ENCODE measurements at regions not wholly inside any gene's neighbourhood (a gene's known extent, or its start where the extent isn't known, plus 50 kb on each side); places are given as distances from the start of the nearest gene placed in this dataset.

GRCh38 chr7:47661051-47661714 lies 79.3 kb upstream of the TNS3 start:
- Histone ChIP-seq H3K18ac (ENCODE audit: low read depth in 1 of 2, low read length in 2 of 2) (peak overlapping the region; percentile 96 to 99), H3K4me1 (ENCODE audit: control insufficient read depth, insufficient read depth, low read depth, low read length) (peaks cover 19% of the 10 kb centered on the region), H3K14ac (ENCODE audit: low read length in 2 of 2) (peak overlapping the region in 1 of 2 experiments; percentile 68), H3K79me1 (replicated peaks; ENCODE audit: low read length, poor library complexity, severe bottlenecking) (no peaks in the 10 kb centered on the region), H3K23ac (ENCODE audit: low read length in 2 of 2) (no peak overlapping the region), H3K4ac (ENCODE audit: low read depth in 1 of 2, low read length in 2 of 2) (peak overlapping the region; percentile 90 to 99), H3K9ac (ENCODE audit: low read length) (no peak overlapping the region), H4K8ac (ENCODE audit: low read length) (peak overlapping the region; percentile 99), H3K36me3 (ENCODE audit: control insufficient read depth in 1 of 2, insufficient read depth in 2 of 2, low read depth in 1 of 2, low read length in 2 of 2) (no peaks in the 10 kb centered on the region), H2AFZ (ENCODE audit: low read depth, low read length) (peak overlapping the region; percentile 20), H3K27me3 (ENCODE audit: control insufficient read depth in 1 of 2, insufficient read depth in 1 of 2, low read length in 2 of 2) (peaks cover 0 to 45% of the 10 kb centered on the region in 2 experiments), H3K9me3 (ENCODE audit: control insufficient read depth, low read length) (no peaks in the 10 kb centered on the region), H2BK120ac (ENCODE audit: low read depth, low read length) (peak overlapping the region; percentile 44), H3K27ac (ENCODE audit: low read length, poor library complexity, severe bottlenecking) (no peak overlapping the region), H2BK12ac (ENCODE audit: low read length in 2 of 2) (peak overlapping the region; percentile 99 to 100), H4K91ac (ENCODE audit: low read length) (peak overlapping the region; percentile 100), H3K4me3 (ENCODE audit: insufficient read depth in 1 of 2, low read depth in 1 of 2, low read length in 2 of 2) (no peak overlapping the region), H2BK5ac (ENCODE audit: low read depth, low read length, poor library complexity, severe bottlenecking) (no peak overlapping the region), H2AK5ac (ENCODE audit: low read length, severe bottlenecking) (peak overlapping the region; percentile 89), H3K4me2 (ENCODE audit: low read length, poor library complexity, severe bottlenecking) (no peak overlapping the region), H2BK15ac (ENCODE audit: low read depth, poor library complexity, severe bottlenecking) (peak overlapping the region; percentile 60)
- no peak for DNase-seq
- WGBS = 79% methylated on average over 4 of the region's 7 CpGs

DNA sequence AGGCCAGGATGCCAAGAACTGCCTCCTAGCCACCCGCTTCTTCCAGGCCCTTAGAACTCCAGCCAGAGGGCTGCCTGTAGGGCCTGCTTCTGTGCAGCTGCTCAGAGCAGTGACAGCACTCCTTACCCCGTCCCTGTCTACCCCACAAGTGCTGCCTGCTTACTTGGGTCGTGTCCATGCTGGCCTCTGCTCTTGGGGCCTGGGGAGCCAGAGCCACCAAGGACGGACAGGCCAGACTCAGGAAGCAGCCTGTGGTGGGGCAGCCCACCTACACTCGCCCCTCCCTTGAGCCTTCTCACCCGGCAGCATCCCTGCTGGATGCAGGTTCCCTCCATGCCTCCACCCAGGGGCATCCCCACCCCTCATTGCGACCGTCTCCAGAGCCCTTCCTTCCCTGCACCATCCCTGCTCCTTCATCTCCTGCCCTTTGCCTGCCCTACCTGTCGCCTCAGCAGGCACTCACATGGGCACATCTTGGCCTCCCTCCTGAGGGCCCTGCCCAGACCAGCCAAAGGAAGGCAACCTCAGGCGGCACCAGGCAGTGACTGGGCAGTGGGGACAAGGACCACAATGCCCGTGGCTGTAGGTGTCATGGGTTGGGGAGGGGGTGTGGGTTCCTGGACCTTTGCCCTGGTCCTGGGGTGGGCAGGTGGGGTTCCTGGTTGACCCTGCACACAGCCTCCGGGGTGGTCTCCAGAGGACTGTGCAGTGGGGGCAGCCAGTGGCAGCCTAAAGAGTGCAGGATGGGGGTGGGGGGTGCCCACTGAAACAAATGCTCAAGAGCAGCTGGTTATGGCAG lies 78.0 kb upstream of the TNS3 start:
- Histone ChIP-seq H3K4me1 (ENCODE audit: control insufficient read depth, insufficient read depth, low read depth, low read length) (peaks cover 12% of the 10 kb centered on the region), H4K8ac (ENCODE audit: low read length) (peak overlapping the region; percentile 4), H3K4ac (ENCODE audit: low read depth in 1 of 2, low read length in 2 of 2) (peak overlapping the region; percentile 8 to 86), H2BK120ac (ENCODE audit: low read depth, low read length) (peak overlapping the region; percentile 51), H3K79me1 (replicated peaks; ENCODE audit: low read length, poor library complexity, severe bottlenecking) (no peaks in the 10 kb centered on the region), H2BK15ac (ENCODE audit: low read depth, poor library complexity, severe bottlenecking) (peak overlapping the region; percentile 66), H3K23ac (ENCODE audit: low read length in 2 of 2) (peak overlapping the region in 1 of 2 experiments; percentile 6), H2AFZ (ENCODE audit: low read depth, low read length) (no peak overlapping the region), H3K18ac (ENCODE audit: low read depth in 1 of 2, low read length in 2 of 2) (peak overlapping the region; percentile 10 to 87), H2BK12ac (ENCODE audit: low read length in 2 of 2) (peak overlapping the region; percentile 31 to 93), H2BK5ac (ENCODE audit: low read depth, low read length, poor library complexity, severe bottlenecking) (no peak overlapping the region), H3K9me3 (ENCODE audit: control insufficient read depth, low read length) (no peaks in the 10 kb centered on the region), H3K27me3 (ENCODE audit: control insufficient read depth in 1 of 2, insufficient read depth in 1 of 2, low read length in 2 of 2) (peaks cover 0 to 48% of the 10 kb centered on the region in 2 experiments), H3K9ac (ENCODE audit: low read length) (no peak overlapping the region), H2AK5ac (ENCODE audit: low read length, severe bottlenecking) (peak overlapping the region; percentile 37), H3K27ac (ENCODE audit: low read length, poor library complexity, severe bottlenecking) (no peak overlapping the region), H3K4me2 (ENCODE audit: low read length, poor library complexity, severe bottlenecking) (no peak overlapping the region), H4K91ac (ENCODE audit: low read length) (peak overlapping the region; percentile 20), H3K14ac (ENCODE audit: low read length in 2 of 2) (peak overlapping the region in 1 of 2 experiments; percentile 78), H3K4me3 (ENCODE audit: insufficient read depth in 1 of 2, low read depth in 1 of 2, low read length in 2 of 2) (no peak overlapping the region), H3K36me3 (ENCODE audit: control insufficient read depth in 1 of 2, insufficient read depth in 2 of 2, low read depth in 1 of 2, low read length in 2 of 2) (no peaks in the 10 kb centered on the region)
- WGBS = 91% methylated on average over 12 of the region's 12 CpGs
- no peak for DNase-seq

- Histone ChIP-seq H3K9ac (ENCODE audit: low read length) (no peak overlapping the region), H2BK15ac (ENCODE audit: low read depth, poor library complexity, severe bottlenecking) (peak overlapping the region; percentile 90), H3K36me3 (ENCODE audit: control insufficient read depth in 1 of 2, insufficient read depth in 2 of 2, low read depth in 1 of 2, low read length in 2 of 2) (no peaks in the 10 kb centered on the region), H3K27me3 (ENCODE audit: control insufficient read depth in 1 of 2, insufficient read depth in 1 of 2, low read length in 2 of 2) (peaks cover 0 to 46% of the 10 kb centered on the region in 2 experiments), H2AK5ac (ENCODE audit: low read length, severe bottlenecking) (peak overlapping the region; percentile 37), H2AFZ (ENCODE audit: low read depth, low read length) (no peak overlapping the region), H2BK120ac (ENCODE audit: low read depth, low read length) (peak overlapping the region; percentile 51), H3K4me1 (ENCODE audit: control insufficient read depth, insufficient read depth, low read depth, low read length) (peaks cover 14% of the 10 kb centered on the region), H4K8ac (ENCODE audit: low read length) (peak overlapping the region; percentile 4), H3K9me3 (ENCODE audit: control insufficient read depth, low read length) (no peaks in the 10 kb centered on the region), H3K23ac (ENCODE audit: low read length in 2 of 2) (no peak overlapping the region), H2BK12ac (ENCODE audit: low read length in 2 of 2) (peak overlapping the region; percentile 31 to 93), H3K4me2 (ENCODE audit: low read length, poor library complexity, severe bottlenecking) (no peak overlapping the region), H2BK5ac (ENCODE audit: low read depth, low read length, poor library complexity, severe bottlenecking) (no peak overlapping the region), H3K4ac (ENCODE audit: low read depth in 1 of 2, low read length in 2 of 2) (peak overlapping the region; percentile 8 to 86), H3K79me1 (replicated peaks; ENCODE audit: low read length, poor library complexity, severe bottlenecking) (no peaks in the 10 kb centered on the region), H3K4me3 (ENCODE audit: insufficient read depth in 1 of 2, low read depth in 1 of 2, low read length in 2 of 2) (no peak overlapping the region), H3K14ac (ENCODE audit: low read length in 2 of 2) (peak overlapping the region in 1 of 2 experiments; percentile 78), H4K91ac (ENCODE audit: low read length) (peak overlapping the region; percentile 20), H3K27ac (ENCODE audit: low read length, poor library complexity, severe bottlenecking) (no peak overlapping the region), H3K18ac (ENCODE audit: low read depth in 1 of 2, low read length in 2 of 2) (peak overlapping the region; percentile 10 to 87)
- 96% methylated on average over 8 of the region's 8 CpGs for WGBS
- DNase-seq = no peak
Measured at GRCh38 chr7:47658886-47659635, 77.2 kb upstream of the TNS3 start.
